NT2/D1 (cell line): ENCODE measurements at regions not wholly inside any gene's neighbourhood (a gene's known extent, or its start where the extent isn't known, plus 50 kb on each side); places are given as distances from the start of the nearest gene placed in this dataset.

ENCODE experiments used
- SUZ12 ChIP-seq: IDR thresholded peaks from 2 replicates; pipeline ENCODE4 v1.6.1; 2011; ENCODE audit not compliant: insufficient read length, insufficient read depth; ENCODE audit errors: extremely low read depth
- YY1 ChIP-seq: IDR thresholded peaks from 2 replicates; pipeline ENCODE4 v1.6.1; 2011; ENCODE audit not compliant: insufficient read length, insufficient read depth
- ZNF274 ChIP-seq: IDR thresholded peaks from 2 replicates; pipeline ENCODE4 v1.6.1; 2011; ENCODE audit warnings: mild to moderate bottlenecking, low read depth, low read length

GRCh38 chr9:86563936-86564335 is 209.7 kb upstream of the TUT7 start:
- TF ChIP-seq YY1 (no peak), SUZ12 (no peak), ZNF274 (no peak)
